ENCODE measurements at regions not wholly inside any gene's neighbourhood (a gene's known extent, or its start where the extent isn't known, plus 50 kb on each side); places are given as distances from the start of the nearest gene placed in this dataset.

- no peak for DNase-seq (ENCODE audit: low read depth, low spot score)
Observed at GRCh38 chr14:29037411-29037810, 270.8 kb downstream of the FOXG1 start.

GRCh38 chr14:29039171-29039570, 272.6 kb downstream of the FOXG1 start:
- DNase-seq (ENCODE audit: low read depth, low spot score) = no peak

- no peak for DNase-seq (ENCODE audit: low read depth, low spot score)
Observed at GRCh38 chr14:29042551-29042950, 276.0 kb downstream of the FOXG1 start.

DNA sequence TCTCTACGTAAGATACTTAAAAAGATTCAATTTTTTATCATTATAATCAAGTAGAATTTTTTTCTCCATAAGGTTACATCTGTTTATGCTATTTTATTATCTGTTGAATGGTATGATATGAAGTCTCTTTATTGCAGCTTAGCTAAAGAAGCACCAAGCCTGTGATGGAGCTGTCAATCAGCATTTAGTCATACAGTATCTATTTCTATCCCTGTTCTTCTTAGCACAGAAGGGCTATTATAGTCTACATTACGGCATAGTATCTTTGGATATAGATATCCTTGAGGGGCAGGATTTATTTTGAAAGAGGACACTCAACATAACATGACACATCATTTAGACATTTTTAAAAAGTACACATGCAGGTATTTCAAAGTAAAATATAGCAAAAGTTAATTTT, 277.1 kb downstream of the FOXG1 start:
- DNase-seq (ENCODE audit: low read depth, low spot score) = no peak

GRCh38 chr14:29045237-29045636, 278.6 kb downstream of the FOXG1 start:
- DNase-seq (ENCODE audit: low read depth, low spot score) = no peak

DNA sequence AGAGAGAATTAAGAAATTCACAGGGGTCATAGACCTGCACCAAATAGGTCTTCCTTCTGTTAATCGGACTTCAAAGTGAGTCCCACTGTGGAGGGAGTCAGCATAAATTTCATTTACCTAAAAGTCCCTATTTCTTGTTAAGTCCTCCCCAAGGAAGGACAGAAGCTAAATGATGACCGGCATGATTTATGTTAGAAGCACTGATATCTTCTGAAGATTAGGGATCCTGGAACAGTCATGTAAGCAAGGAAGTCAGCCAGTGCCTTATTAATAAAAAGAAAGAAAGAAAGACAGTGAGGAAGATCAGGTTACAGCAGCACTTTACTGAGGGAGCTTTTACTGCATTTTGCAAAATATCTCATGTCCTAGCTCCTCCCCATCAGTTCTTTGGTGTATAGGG, 287.5 kb downstream of the FOXG1 start:
- no peak for DNase-seq (ENCODE audit: low read depth, low spot score)

DNA sequence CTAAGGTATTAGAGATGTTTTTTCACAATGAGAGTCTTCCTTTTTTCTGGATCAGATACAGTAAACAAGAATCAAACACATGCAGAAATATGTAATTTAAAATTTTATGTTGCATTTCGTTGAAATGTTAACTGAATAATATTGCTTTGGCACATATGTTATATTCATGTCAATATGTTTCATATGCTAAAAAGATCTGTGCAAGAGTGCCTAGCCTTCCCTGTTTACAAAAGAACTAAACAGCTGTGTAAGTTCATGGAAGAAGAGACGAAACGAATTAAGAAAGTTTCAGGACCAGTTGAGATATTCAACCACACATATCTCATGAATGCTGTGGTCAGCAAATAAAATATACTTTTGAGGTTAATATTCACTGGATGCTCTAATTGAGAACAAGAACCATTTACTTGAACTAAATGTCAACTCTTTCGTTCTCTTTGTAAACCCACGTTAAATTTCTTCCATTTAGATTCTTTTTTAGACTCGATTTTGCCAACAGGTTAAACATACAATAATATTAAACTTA, 289.5 kb downstream of the FOXG1 start:
- no peak for DNase-seq (ENCODE audit: low read depth, low spot score)

DNA sequence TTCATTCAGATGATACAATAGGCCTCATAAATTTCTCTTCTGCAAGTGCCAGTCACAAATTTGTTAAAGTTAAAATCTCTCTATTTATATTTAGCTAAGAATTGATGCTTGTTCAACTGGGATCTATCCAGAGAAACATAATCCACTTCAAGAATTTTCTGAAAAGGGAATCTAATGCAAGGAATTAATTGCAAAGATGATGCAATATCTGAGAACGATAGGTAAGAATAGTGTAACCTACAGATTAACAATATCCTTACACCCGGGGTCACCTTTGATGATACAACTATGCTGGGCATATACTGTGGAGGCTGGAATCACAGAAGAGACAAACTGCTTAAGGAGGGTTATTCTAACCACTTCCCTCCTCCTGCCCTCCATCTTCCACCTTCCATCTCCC, 295.1 kb downstream of the FOXG1 start:
- no peak for DNase-seq (ENCODE audit: low read depth, low spot score)

DNA sequence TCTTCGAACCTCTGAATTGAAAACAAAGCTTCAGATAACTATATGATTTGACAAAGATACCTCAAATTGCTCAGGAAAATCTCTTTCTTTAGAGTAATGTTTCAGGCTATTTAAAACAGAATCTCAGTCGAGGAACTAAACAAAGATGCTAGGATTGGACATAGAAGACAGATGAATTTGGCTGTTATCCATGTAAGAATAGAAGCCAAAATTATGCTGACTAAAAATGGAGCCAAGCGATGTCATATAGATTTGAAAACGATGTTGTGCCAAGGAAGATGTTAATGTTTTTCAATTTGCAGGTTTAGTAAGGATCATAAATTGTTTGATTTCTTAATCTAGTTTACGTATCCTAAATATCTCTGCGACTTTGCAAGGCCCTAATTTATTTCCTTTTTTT, 295.9 kb downstream of the FOXG1 start:
- no peak for DNase-seq (ENCODE audit: low read depth, low spot score)

GRCh38 chr14:29062976-29063375, 296.4 kb downstream of the FOXG1 start:
- DNase-seq (ENCODE audit: low read depth, low spot score) = no peak

- DNase-seq (ENCODE audit: low read depth, low spot score) = no peak
Observed at GRCh38 chr14:29064305-29064900, 297.8 kb downstream of the FOXG1 start.

DNA sequence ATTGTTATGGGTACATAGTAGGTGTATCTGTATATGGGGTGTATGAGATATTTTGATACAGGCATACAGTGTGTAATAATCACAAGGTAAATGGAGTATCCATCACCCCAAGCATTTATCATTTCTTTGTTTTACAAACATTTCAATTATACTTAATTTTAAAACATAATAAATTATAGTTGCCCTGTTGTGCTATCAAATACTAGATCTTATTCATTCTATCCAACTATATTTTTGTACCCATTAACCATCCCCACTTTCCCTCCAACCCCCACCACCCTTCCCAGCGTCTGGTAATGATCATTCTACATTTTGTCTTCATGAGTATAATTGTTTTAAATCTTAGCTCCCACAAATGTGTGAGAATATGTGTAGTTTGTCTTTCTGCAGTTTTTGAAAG, 302.6 kb downstream of the FOXG1 start:
- DNase-seq (ENCODE audit: low read depth, low spot score) = no peak

DNA sequence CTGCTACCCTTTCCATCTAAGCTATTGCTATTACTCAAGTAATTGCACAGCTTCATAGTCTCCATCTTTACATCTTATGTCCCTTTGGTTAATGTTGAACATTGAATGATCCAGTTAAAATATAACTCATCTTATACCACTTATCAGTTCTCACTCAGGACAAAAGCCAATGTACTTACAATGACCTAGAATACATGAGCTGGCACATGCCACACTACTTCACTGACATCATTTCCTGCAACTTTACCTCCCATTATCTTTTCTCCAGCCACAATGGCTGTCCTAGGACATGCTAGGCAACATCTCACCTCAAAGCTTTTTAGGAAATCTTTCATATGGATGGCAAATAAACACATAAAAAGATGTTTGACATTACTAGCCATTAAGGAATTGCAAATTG, 309.2 kb downstream of the FOXG1 start:
- DNase-seq (ENCODE audit: low read depth, low spot score) = no peak

GRCh38 chr14:29077916-29078315, 311.3 kb downstream of the FOXG1 start:
- no peak for DNase-seq (ENCODE audit: low read depth, low spot score)

- DNase-seq (ENCODE audit: low read depth, low spot score) = no peak
Observed at GRCh38 chr14:29078810-29079522, 312.4 kb downstream of the FOXG1 start.

DNA sequence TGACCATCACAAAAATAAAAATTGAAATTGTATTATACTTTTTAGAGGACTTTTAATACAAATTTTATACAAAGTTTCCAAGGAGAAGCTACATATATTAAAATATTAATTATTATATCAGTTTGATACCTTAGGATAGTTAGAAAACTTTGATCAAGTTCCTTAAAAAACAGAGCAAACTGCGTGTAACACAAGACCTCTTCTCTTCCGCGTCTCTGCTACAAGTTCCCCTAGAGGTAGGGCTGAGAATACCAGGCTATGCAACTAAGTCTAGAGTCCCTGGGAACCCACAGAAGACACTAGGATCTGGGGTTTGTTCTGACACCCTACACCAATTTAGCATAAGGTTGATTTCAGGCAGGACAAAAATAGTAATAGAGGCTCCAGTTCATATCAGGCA, 319.0 kb downstream of the FOXG1 start:
- peak; percentile 17 for DNase-seq (ENCODE audit: low read depth, low spot score)

GRCh38 chr14:29089849-29090248, 323.3 kb downstream of the FOXG1 start:
- DNase-seq (ENCODE audit: low read depth, low spot score) = no peak

DNA sequence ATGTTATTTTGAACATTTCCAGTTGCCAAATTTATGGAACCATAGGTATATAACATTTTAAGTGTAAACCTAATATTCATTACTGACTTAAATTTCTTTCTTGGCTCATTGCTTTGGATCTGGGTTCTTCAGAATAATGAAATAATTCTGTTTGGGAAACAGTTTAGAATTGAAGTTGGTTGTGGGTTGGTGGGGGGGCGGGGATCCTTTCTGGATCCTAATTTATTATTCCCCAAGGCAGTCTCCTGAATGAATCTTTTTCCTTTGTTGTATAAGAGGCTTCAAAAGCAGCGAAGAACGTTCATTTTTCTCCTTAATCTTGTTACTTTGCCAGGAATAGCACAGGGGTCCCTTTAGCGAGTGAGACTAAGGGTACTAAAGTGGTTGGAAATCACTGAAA, 325.5 kb downstream of the FOXG1 start:
- DNase-seq (ENCODE audit: low read depth, low spot score) = no peak

GRCh38 chr14:29097476-29097875, 330.9 kb downstream of the FOXG1 start:
- DNase-seq (ENCODE audit: low read depth, low spot score) = no peak

GRCh38 chr14:29098656-29099055, 332.1 kb downstream of the FOXG1 start:
- DNase-seq (ENCODE audit: low read depth, low spot score) = no peak

- DNase-seq (ENCODE audit: low read depth, low spot score) = no peak
Observed at GRCh38 chr14:29102266-29102665, 335.7 kb downstream of the FOXG1 start.

DNA sequence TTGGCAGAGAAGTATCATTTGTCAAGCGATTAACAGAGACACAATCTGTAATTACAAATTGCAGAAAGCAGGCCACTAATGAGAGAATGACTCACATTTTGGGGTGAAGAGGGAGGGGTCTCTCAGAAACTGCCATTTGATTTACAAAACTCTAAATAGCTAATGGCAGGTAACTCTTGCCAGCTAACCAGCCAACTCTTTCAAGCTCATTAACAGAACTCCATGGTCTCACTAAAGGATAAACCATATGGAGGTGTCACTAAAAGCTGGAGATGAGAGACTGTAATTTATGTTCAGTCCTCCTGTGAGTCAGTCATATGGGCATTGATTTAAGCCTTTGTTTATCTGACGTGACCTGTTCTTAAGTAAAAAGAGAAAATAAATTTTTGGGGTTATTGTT, 336.4 kb downstream of the FOXG1 start:
- no peak for DNase-seq (ENCODE audit: low read depth, low spot score)

GRCh38 chr14:29108908-29109307, 342.3 kb downstream of the FOXG1 start:
- DNase-seq (ENCODE audit: low read depth, low spot score) = no peak
